ENCODE measurements at regions not wholly inside any gene's neighbourhood (a gene's known extent, or its start where the extent isn't known, plus 50 kb on each side); places are given as distances from the start of the nearest gene placed in this dataset.
A peak's percentile ranks its signal among the peaks of the same experiment; 100 is the strongest.

DNA sequence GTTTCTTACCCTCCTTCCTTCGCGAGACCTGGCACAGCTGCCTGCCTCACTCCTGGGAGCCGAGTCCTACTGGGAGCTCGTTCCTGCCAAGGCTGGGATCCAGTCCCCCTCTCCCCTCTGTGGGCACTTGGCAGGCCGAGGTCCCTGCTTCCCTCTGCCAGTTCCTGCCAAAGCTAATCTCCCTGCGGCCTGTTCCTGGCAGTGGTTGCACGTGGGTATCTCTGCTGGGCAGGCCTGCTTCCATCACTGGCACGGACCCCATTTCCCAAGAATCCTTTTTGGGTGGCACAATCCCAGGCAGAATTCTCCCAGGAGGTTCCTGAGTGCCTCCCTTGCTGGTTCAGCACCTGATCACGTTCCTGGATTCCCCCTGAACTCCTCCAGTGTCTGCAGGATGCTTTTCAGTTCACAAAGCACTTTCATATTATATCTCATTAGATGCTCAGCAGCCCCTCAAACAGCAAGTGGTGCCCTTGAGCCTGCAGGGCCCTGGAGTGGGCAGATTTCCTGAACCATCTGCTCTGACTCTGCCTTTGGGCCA is 96.5 kb downstream of the RRM1 start:
- Histone ChIP-seq H3K27me3 (ENCODE audit: low read depth) (no peaks in the 10 kb centered on the region), H3K27ac (replicated peaks) (peak overlapping the region; percentile 84), H3K9me3 (replicated peaks) (no peaks in the 10 kb centered on the region), H3K36me3 (no peaks in the 10 kb centered on the region), H3K4me3 (peak overlapping the region; percentile 24), H3K4me1 (peaks cover 18% of the 10 kb centered on the region)
- TF ChIP-seq, protein P1, sequence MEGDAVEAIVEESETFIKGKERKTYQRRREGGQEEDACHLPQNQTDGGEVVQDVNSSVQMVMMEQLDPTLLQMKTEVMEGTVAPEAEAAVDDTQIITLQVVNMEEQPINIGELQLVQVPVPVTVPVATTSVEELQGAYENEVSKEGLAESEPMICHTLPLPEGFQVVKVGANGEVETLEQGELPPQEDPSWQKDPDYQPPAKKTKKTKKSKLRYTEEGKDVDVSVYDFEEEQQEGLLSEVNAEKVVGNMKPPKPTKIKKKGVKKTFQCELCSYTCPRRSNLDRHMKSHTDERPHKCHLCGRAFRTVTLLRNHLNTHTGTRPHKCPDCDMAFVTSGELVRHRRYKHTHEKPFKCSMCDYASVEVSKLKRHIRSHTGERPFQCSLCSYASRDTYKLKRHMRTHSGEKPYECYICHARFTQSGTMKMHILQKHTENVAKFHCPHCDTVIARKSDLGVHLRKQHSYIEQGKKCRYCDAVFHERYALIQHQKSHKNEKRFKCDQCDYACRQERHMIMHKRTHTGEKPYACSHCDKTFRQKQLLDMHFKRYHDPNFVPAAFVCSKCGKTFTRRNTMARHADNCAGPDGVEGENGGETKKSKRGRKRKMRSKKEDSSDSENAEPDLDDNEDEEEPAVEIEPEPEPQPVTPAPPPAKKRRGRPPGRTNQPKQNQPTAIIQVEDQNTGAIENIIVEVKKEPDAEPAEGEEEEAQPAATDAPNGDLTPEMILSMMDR (IDR thresholded peaks at IDR 0.05; ENCODE audit: borderline replicate concordance): no peak
- peak; percentile 75 for DNase-seq
- intact Hi-C loops (cut with micrococcal nuclease): no loop called here

DNA sequence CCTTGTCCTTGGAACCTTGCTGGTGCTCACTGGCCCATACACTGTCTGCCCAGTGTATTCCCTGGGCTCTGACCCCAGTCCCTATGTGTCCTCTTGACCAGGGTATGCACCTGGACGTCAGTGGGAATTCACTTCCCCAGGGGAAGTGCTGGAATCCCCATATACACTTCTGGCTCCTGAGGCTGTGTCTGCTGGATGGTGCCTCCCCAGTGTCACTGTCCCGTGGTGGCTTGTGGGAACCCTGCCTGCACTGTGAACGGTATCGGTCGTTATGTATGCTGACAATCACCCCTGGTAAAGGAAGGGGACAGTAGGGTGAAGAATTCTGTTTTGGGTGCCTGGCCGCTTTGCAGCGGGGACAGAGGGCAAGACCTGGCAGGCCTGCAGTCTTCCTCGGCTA is 95.9 kb downstream of the RRM1 start:
- Histone ChIP-seq H3K4me3 (peak overlapping the region; percentile 24), H3K36me3 (no peaks in the 10 kb centered on the region), H3K27ac (replicated peaks) (peak overlapping the region; percentile 84), H3K27me3 (ENCODE audit: low read depth) (no peaks in the 10 kb centered on the region), H3K9me3 (replicated peaks) (no peaks in the 10 kb centered on the region), H3K4me1 (peaks cover 18% of the 10 kb centered on the region)
- intact Hi-C loops (cut with micrococcal nuclease): no loop called here
- TF ChIP-seq, protein P1 (IDR thresholded peaks at IDR 0.05; ENCODE audit: borderline replicate concordance): no peak
- DNase-seq: no peak

DNA sequence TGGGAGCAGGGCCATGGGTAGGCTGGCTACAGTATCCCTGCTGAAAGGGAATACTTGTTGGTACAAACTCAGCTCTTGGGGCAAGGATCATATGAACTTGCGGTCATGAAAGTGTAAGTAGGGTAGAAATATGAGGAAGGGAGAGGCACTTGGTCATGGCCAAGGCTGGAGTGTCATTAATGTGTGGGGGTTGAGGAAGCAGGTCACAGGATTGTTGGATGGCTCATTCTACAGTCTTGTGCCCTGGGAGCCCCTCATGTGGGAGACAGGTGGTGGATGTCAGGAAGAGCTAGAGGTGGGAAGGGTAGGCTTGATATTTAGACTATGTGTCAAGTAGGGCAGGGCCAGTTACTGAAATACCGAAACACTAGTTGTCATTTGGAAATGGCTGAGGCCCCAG is 95.5 kb downstream of the RRM1 start:
- intact Hi-C loops (cut with micrococcal nuclease): no loop called here
- Histone ChIP-seq H3K4me3 (no peak overlapping the region), H3K4me1 (peaks cover 18% of the 10 kb centered on the region), H3K9me3 (replicated peaks) (no peaks in the 10 kb centered on the region), H3K27ac (replicated peaks) (peak overlapping the region; percentile 84), H3K36me3 (no peaks in the 10 kb centered on the region), H3K27me3 (ENCODE audit: low read depth) (no peaks in the 10 kb centered on the region)
- TF ChIP-seq, protein P1 (IDR thresholded peaks at IDR 0.05; ENCODE audit: borderline replicate concordance): no peak
- DNase-seq: no peak

Measured in left ventricle myocardium inferior (tissue), 1 donor.